ENCODE measurements at regions not wholly inside any gene's neighbourhood (a gene's known extent, or its start where the extent isn't known, plus 50 kb on each side); places are given as distances from the start of the nearest gene placed in this dataset.

DNA sequence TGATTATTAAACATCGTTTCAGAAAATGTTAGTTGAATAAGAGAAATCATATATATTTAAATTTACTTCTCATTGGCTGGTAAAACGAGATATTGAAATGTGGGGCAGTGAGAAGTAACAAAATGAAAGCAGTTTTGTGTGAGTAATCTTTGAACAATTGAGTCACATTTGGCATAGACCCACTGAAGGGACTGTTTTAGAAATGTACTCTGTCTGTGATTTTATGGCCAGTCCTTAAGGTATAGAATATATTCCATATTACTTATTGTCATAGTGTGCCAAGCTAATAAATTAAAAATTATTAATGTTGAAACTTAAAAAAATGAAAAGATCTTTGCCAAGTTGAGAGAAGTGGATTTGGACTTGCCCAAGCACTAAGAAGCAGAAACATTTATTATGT is 222.4 kb upstream of the COL3A1 start:
- TF ChIP-seq SUZ12 (IDR thresholded peaks at IDR 0.05) (no peak), TARDBP (IDR thresholded peaks at IDR 0.05) (no peak)

Data from HEK293T (cell line).